ENCODE measurements at regions not wholly inside any gene's neighbourhood (a gene's known extent, or its start where the extent isn't known, plus 50 kb on each side); places are given as distances from the start of the nearest gene placed in this dataset.

GRCh38 chr2:122643725-122644329 lies 888.4 kb downstream of the TSN start:
- TF ChIP-seq CTCF (IDR thresholded peaks at IDR 0.05) (no peak), EP300 (IDR thresholded peaks at IDR 0.05) (no peak), POLR2A (IDR thresholded peaks at IDR 0.05) (no peak)

All from gastroesophageal sphincter (tissue), 3 donors.